Activated CD4-positive, alpha-beta T cell treated with anti-CD3 and anti-CD28 coated beads, Interleukin-2, amount 10 ng/mL, durations not matched to agents 24 days and 14 days (primary cell): ENCODE measurements at regions not wholly inside any gene's neighbourhood (a gene's known extent, or its start where the extent isn't known, plus 50 kb on each side); places are given as distances from the start of the nearest gene placed in this dataset.
"Not testable (repeated sequence)": the region's sequence is repeated elsewhere in the genome, so short reads cannot be mapped to it uniquely, and the experiment has no call there.

Experiments used
- DNase-seq: peaks from one replicate; pipeline ENCODE4 v3.0.0; 2022
- H3K27ac Mint-ChIP-seq: one replicate; pipeline ENCODE4 v1.8.0; 2022; ENCODE audit warnings: mild to moderate bottlenecking, mixed read lengths
- H3K27me3 Mint-ChIP-seq: one replicate; pipeline ENCODE4 v1.8.0; 2022; ENCODE audit warnings: mixed read lengths
- H3K36me3 Mint-ChIP-seq: one replicate; pipeline ENCODE4 v1.8.0; 2022; ENCODE audit warnings: low read depth, mild to moderate bottlenecking, mixed read lengths
- H3K4me1 Mint-ChIP-seq: one replicate; pipeline ENCODE4 v1.8.0; 2021; ENCODE audit warnings: mixed read lengths
- H3K4me3 Mint-ChIP-seq: one replicate; pipeline ENCODE4 v1.8.0; 2022; ENCODE audit warnings: mild to moderate bottlenecking, moderate library complexity, mixed read lengths
- H3K9me3 Mint-ChIP-seq: one replicate; pipeline ENCODE4 v1.8.0; 2021; ENCODE audit warnings: mixed read lengths
- intact Hi-C: fragments of 100-400 bp; cut with micrococcal nuclease; formaldehyde crosslinking; loops from one replicate; pipeline ENCODE4 v1.15.1; 2023

DNA sequence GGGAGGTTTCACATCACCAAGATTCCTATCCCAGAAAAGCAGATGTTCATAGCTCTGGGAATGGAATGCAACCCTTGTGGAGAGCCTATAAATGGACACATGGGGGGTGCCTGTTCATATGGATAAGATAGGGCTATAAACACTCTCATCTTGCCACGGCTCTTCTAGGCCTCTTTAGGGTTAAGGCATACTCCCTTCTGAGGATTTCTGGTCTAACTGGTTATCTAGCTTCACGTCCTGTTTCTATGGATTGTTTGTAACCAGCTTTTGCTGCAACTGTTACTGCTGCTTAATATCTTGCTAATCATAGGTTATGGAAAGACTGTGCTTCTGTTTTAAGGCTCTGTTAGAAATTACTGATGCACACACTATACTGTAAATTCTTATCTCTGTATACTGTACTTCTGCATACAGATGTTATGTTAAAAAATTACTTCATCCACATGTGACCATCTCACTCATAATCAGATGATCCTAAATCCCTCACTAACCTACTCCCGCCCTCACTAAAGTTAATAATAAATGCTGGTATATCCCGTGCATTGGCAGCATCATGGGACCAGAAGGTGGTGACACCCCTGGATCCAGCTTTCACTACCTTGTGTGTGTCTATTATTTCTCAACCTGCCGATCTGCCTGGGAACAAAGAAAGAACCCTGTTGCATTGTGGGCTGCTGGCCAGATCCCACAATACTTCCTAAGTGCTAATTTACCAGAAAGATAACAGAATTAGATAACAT, 68.7 kb downstream of the PRKAB2 start:
- H3K36me3 Mint-ChIP-seq, DNase-seq, H3K4me1 Mint-ChIP-seq, H3K9me3 Mint-ChIP-seq, H3K27ac Mint-ChIP-seq, H3K4me3 Mint-ChIP-seq, intact Hi-C loops: not testable (repeated sequence)
- H3K27me3 Mint-ChIP-seq, result peaks cover 31% of the 10 kb centered on the region

GRCh38 chr1:147099192-147099591, 73.1 kb downstream of the PRKAB2 start:
- no peaks in the 10 kb centered on the region for H3K9me3 Mint-ChIP-seq

GRCh38 chr1:147098338-147098973, 73.8 kb downstream of the PRKAB2 start:
- H3K4me3 Mint-ChIP-seq, H3K27ac Mint-ChIP-seq, H3K4me1 Mint-ChIP-seq, H3K9me3 Mint-ChIP-seq, intact Hi-C loops, H3K36me3 Mint-ChIP-seq: not testable (repeated sequence)
- H3K27me3 Mint-ChIP-seq, result peaks cover 39% of the 10 kb centered on the region
- peak; percentile 68 for DNase-seq

More at GRCh38 chr1:147099192-147099591, 73.1 kb downstream of the PRKAB2 start:
- Mint-ChIP-seq H3K4me1 (no peaks in the 10 kb centered on the region), H3K27me3 (peaks cover 37% of the 10 kb centered on the region), H3K4me3 (no peak overlapping the region), H3K36me3 (no peaks in the 10 kb centered on the region), H3K27ac (no peak overlapping the region)
- no peak for DNase-seq
- intact Hi-C loops, result no loop called here

DNA sequence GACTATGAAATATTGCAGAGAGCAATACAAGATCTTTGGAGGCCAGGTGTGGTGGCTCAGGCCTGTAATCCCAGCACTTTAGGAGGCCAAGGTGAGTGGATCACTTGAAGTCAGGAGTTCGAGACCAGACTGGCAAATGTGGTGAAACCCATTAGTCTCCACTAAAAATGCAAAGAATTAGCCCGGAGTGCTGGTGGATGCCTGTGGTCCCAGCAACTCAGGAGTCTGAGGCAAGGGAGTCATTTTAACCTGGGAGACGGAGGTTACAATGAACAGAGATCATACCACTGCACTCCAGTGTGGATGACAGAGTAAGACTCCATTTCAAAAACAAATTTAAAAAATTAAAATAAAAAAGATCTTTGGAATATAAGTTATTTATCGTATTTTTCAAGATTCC, 76.6 kb downstream of the PRKAB2 start:
- no peak overlapping the region for H3K27ac Mint-ChIP-seq
- no peaks in the 10 kb centered on the region for H3K36me3 Mint-ChIP-seq
- no peaks in the 10 kb centered on the region for H3K9me3 Mint-ChIP-seq
- H3K27me3 Mint-ChIP-seq, result peaks cover 44% of the 10 kb centered on the region
- intact Hi-C loops, result no loop called here
- no peak for DNase-seq
- H3K4me3 Mint-ChIP-seq, result no peak overlapping the region
- H3K4me1 Mint-ChIP-seq, result no peaks in the 10 kb centered on the region

DNA sequence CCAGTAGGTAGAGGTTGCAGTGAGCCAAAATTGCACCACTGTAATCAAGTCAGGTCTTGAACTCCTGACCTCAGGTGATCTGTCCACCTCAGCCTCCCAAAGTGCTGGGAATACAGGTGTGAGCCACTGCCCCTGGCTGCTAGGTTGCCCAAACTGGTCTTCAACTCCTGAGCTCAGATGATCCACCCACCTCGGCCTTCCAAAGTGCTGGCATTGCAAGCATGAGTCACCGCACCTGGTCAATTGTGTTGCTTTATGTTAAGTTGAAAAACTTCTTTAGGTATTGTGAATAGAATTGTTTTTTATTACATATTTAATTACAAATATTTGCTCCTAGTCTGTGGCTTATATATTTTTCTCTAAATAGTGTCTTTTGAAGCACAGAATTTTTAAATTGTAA, 80.5 kb downstream of the PRKAB2 start:
- Mint-ChIP-seq H3K4me3 (no peak overlapping the region), H3K36me3 (no peaks in the 10 kb centered on the region), H3K9me3 (no peaks in the 10 kb centered on the region), H3K4me1 (no peaks in the 10 kb centered on the region), H3K27ac (no peak overlapping the region), H3K27me3 (peaks cover 59% of the 10 kb centered on the region)
- intact Hi-C loops, result no loop called here
- DNase-seq, result no peak

DNA sequence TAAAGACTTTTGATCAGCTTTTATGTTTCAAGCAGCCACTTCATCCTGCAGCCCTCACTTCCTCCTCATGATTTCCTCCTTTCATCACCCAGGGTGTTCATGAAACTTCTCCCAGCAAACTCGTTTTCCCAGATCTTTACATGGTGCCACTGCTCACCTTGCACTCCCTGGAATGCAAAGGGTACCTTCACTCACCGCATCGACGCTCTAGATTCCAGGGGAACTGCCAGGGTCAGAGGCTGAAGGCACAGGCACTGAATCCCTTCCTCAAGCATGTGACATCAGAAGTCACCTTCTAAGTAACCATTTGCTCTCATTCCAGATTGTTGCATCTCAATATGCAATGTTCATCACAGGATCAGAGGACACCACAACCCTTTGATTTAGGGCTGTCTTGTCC, 82.8 kb downstream of the PRKAB2 start:
- H3K9me3 Mint-ChIP-seq, result no peaks in the 10 kb centered on the region
- intact Hi-C loops, result no loop called here
- H3K36me3 Mint-ChIP-seq, result no peaks in the 10 kb centered on the region
- H3K4me3 Mint-ChIP-seq, result no peak overlapping the region
- peak; percentile 52 for DNase-seq
- peaks cover 5% of the 10 kb centered on the region for H3K4me1 Mint-ChIP-seq
- no peak overlapping the region for H3K27ac Mint-ChIP-seq
- H3K27me3 Mint-ChIP-seq, result peaks cover 68% of the 10 kb centered on the region

DNA sequence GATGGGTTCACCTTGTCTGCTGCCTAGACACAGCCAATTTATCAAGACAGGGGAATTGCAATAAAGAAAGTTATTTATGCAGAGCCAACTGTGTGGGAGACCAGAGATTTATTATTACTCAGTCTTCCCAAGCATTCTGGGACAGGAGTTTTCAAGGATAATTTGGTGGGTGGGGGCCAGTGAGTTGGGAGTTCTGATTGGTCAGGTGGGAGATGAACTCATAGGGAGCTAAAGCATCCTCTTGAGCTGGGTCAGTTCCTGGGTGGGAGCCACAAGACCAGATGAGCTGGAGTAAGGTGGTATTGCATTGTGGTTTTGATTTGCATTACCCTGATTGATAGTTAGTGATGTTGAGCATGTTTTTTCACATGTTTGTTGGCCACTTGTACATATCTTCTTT, 86.1 kb downstream of the PRKAB2 start:
- Mint-ChIP-seq H3K4me1 (peaks cover 16% of the 10 kb centered on the region), H3K36me3 (no peaks in the 10 kb centered on the region), H3K27ac (no peak overlapping the region), H3K4me3 (no peak overlapping the region), H3K27me3 (peaks cover 73% of the 10 kb centered on the region), H3K9me3 (peaks cover 9% of the 10 kb centered on the region)
- no peak for DNase-seq
- intact Hi-C loops, result no loop called here

- Mint-ChIP-seq H3K27ac (peak overlapping the region; percentile 100), H3K9me3 (peaks cover 9% of the 10 kb centered on the region), H3K4me3 (peak overlapping the region; percentile 87), H3K27me3 (peaks cover 76% of the 10 kb centered on the region), H3K36me3 (peaks cover 3% of the 10 kb centered on the region), H3K4me1 (peaks cover 28% of the 10 kb centered on the region)
- DNase-seq, result peak; percentile 92
- intact Hi-C loops, result loop anchor here (1.0 to 5.0 kb wide), 4 partner anchors 88 to 1248 kb away; partner anchors contain the start of genes CHD1L and PRKAB2
Measured at GRCh38 chr1:147084273-147085096, 87.8 kb downstream of the PRKAB2 start.

DNA sequence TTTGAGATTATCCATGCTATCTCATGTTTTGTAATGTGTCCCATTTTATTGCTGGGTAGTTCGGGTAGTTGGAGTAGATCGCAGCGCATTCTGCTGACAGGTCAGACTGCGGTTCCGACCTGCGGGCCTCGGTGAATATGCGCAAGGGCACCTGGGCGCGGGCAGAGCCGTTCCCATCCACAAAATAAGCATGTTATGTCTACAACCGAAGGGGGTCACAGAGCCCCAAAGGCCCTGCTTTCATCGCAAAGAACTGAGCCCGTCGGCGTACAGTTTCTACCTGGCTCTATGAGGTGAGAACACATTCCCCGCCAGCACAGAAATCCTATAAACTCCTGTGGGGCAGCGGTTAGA, 88.4 kb downstream of the PRKAB2 start:
- peaks cover 77% of the 10 kb centered on the region for H3K27me3 Mint-ChIP-seq
- peaks cover 34% of the 10 kb centered on the region for H3K4me1 Mint-ChIP-seq
- peaks cover 3% of the 10 kb centered on the region for H3K36me3 Mint-ChIP-seq

DNA sequence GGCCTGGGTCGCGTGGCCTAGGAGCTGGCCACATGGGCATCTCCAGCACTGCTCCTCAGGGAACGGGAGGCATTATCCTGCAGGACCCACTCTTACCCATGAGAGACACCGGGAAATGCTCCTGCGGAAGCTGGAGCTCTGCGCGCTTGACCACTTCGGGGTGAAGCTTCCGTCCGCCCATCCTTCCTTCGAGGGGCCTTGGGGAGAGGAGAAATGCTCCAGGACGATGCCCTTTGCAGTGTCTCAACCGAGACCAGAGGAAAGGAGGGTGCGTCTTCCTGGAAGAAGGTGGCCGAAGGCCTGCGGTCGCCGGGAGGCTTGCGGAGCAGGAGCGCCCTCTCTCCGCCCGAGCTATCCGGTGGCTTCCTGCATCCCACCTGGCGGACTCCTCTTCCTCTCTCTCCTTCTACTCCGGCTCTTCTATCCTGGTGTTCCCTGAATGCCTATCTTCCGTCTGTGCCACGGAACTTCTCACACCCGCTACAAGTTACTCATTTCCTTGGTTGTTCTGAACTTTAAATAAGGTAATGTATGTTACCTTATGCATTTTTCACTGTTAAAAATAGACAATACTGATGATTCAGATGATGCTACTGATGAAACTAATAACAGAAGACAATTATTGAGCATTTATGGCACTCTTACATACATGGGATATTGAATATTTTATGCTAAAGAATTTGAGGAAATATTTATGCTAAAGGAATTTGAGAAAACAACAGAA, 91.4 kb downstream of the PRKAB2 start:
- H3K4me3 Mint-ChIP-seq, result peak overlapping the region; percentile 56
- peaks cover 6% of the 10 kb centered on the region for H3K36me3 Mint-ChIP-seq
- H3K27me3 Mint-ChIP-seq, result peaks cover 83% of the 10 kb centered on the region
- H3K9me3 Mint-ChIP-seq, result peaks cover 24% of the 10 kb centered on the region
- intact Hi-C loops, result loop anchor here (5.0 kb wide), 2 partner anchors 1181 to 1251 kb away; no protein-coding TSS in a partner anchor
- H3K4me1 Mint-ChIP-seq, result peaks cover 45% of the 10 kb centered on the region
- H3K27ac Mint-ChIP-seq, result peak overlapping the region; percentile 25
- DNase-seq, result peak; percentile 62

More for the DNA sequence above, 88.4 kb downstream of the PRKAB2 start:
- DNase-seq, result no peak
- H3K27ac Mint-ChIP-seq, result peak overlapping the region; percentile 100
- peaks cover 11% of the 10 kb centered on the region for H3K9me3 Mint-ChIP-seq
- intact Hi-C loops, result loop anchor here (1.0 to 5.0 kb wide), 4 partner anchors 89 to 1248 kb away; partner anchors contain the start of genes CHD1L and PRKAB2
- H3K4me3 Mint-ChIP-seq, result peak overlapping the region; percentile 87

- H3K4me3 Mint-ChIP-seq, result peak overlapping the region; percentile 73
- H3K4me1 Mint-ChIP-seq, result peaks cover 45% of the 10 kb centered on the region
- H3K9me3 Mint-ChIP-seq, result peaks cover 24% of the 10 kb centered on the region
- intact Hi-C loops, result loop anchor here (5.0 kb wide), 2 partner anchors 1182 to 1252 kb away; no protein-coding TSS in a partner anchor
- H3K36me3 Mint-ChIP-seq, result peaks cover 6% of the 10 kb centered on the region
- DNase-seq, result peak; percentile 67
- H3K27ac Mint-ChIP-seq, result no peak overlapping the region
- peaks cover 86% of the 10 kb centered on the region for H3K27me3 Mint-ChIP-seq
Measured at GRCh38 chr1:147080006-147080661, 92.1 kb downstream of the PRKAB2 start.

DNA sequence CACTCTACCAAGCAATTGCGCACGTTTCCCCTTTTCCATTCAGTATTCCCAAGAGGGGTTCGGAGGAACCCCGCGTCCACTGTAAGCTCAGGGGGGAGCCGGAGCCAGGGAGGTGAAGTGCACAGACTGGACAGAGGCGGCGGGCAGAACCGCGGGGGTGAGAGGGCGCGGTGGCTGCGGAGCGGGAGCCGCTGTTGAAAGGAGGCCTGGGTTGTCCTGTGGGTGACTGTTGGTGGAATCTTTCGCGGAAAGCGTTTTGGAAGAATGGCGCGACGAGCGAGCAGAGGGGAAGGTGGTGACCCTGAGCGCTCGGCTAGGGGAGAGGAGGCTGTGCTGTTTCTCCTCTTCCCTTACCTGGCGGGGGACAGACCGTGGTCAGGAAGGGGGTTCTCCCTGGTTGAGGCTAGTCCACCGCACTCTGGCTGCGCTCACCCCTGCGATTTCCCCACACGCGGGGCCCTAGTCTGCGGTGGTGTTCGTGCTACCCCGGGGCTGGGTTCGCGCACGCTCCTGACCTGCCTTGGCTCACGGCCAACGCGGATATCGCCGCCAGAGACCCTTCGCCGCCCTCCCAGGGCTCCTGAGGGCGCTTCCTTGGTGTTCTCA, 92.8 kb downstream of the PRKAB2 start:
- H3K36me3 Mint-ChIP-seq, result peaks cover 6% of the 10 kb centered on the region
- H3K27me3 Mint-ChIP-seq, result peaks cover 87% of the 10 kb centered on the region
- H3K9me3 Mint-ChIP-seq, result peaks cover 25% of the 10 kb centered on the region
- no peak overlapping the region for H3K27ac Mint-ChIP-seq
- H3K4me1 Mint-ChIP-seq, result peaks cover 40% of the 10 kb centered on the region
- intact Hi-C loops, result loop anchor here (5.0 kb wide), 2 partner anchors 1183 to 1253 kb away; no protein-coding TSS in a partner anchor
- peak overlapping the region; percentile 73 for H3K4me3 Mint-ChIP-seq
- peak; percentile 63 for DNase-seq
